Erythroblast (primary cell): ENCODE measurements at regions not wholly inside any gene's neighbourhood (a gene's known extent, or its start where the extent isn't known, plus 50 kb on each side); places are given as distances from the start of the nearest gene placed in this dataset.
"Not testable (repeated sequence)": the region's sequence is repeated elsewhere in the genome, so short reads cannot be mapped to it uniquely, and the experiment has no call there.

ENCODE experiments used
- DNase-seq, 2 experiments: peaks; one replicate each; lab custom pipeline; 2025; lab: John Stamatoyannopoulos, UW
- GATA1 ChIP-seq: IDR thresholded peaks from 2 replicates; pipeline ENCODE4 v1.6.1; 2011; ENCODE audit warnings: low read depth, mild to moderate bottlenecking, control low read depth, low read length, moderate library complexity
- POLR2A ChIP-seq: IDR thresholded peaks from 2 replicates; pipeline ENCODE4 v1.6.1; 2011; ENCODE audit warnings: mild to moderate bottlenecking, low read length

DNA sequence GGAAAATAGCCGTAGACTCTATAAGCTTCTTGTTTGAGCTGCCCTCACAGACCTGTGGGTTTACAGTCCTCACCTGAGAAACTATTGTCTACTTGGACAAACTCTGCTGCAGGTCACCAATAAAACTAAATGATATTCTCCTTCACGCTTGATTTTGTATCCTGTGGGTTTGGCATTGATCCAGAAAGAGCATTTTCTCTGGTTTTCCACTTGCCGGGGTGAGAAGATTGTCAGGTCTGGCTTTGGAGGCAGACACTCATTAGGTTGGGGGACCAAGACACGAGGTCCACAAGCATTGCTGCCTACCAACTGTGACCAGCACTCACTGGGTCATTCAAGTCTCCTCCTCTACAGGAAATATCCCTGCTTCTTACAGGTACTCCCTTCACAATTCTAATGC, 68.5 kb downstream of the CDC14C start:
- TF ChIP-seq GATA1 (no peak), POLR2A (no peak)
- DNase-seq, result no peak

DNA sequence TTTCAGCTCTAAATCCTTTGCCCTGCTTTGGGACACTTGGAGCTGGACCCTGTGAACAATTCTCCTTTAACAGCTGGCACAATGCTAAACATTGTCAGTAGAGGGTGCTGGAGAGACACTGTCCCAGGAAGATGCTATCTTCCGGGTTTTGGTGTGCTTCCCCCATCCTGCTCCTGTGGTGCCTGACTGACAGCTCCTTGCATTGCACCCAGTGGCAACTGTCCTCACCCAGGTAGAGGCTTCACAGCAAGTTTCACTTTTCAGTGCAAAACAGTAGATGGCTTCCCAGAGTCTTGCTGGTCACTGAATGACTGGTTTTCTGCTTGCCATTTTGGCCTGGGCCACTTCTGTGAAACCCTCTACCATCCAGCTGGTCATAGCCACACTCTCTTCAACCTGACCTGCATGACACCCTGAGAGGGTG, 77.3 kb downstream of the CDC14C start:
- TF ChIP-seq GATA1 (no peak), POLR2A (no peak)
- peak; percentile 6 to 30 for DNase-seq

DNA sequence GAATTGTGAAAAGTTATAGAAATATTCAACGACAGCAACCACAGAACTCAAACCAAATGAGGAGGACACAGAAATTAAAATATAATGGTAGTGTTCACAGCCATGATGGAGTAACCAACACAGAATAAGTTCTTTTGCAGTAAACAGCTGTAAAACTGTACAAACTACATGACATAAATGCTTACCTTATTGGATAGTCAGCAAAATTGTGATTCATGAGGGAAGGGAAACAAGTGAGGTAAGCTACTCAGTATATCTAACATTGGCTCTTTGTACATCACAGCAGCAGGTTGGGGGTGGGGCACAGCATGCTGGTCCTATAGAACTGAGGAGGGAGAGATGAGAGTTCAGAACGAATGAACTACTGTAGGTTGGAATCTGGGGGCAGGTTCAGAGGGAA, 86.4 kb downstream of the CDC14C start:
- no peak for DNase-seq
- TF ChIP-seq GATA1 (no peak), POLR2A (no peak)

DNA sequence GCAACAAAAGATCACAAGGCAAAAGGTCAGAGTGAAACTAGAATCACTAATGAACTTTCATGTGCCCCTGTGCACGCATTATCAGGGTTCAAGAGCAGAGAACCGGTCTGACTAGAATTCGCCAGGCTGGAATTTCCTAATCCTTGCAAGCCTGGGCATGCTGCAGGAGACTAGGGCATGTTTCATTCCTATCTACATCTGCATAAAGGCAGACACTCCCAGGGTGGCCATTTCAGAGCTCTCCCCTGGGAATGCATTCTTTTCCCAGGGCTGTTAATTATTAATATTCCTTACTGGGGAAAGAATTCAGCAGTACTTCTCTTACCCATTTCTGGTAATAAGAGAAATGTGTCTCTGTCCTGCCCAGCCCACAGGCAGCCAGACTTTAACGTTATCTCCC, 90.5 kb downstream of the CDC14C start:
- no peak for DNase-seq
- TF ChIP-seq GATA1 (no peak), POLR2A (no peak)

DNA sequence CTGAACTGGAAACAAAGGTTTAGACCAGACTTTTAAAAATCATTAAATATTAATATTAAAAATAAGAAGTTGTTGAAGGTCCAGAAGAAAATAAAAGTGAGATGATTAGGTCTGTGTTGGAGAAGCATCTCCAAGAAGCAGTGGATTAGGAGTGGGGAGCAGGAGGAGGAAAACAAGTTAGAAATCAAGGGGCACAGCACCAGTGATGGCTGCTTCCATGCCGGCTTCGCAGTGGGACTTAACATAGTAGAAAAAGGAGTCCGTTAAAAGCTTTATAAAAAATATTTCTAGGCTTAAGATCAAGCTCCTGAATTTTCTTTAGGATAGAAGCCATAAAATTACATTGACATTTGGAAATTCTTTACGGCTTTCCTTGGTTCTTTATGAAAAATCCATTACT, 95.8 kb downstream of the CDC14C start:
- DNase-seq, result no peak
- TF ChIP-seq POLR2A (no peak), GATA1 (no peak)

DNA sequence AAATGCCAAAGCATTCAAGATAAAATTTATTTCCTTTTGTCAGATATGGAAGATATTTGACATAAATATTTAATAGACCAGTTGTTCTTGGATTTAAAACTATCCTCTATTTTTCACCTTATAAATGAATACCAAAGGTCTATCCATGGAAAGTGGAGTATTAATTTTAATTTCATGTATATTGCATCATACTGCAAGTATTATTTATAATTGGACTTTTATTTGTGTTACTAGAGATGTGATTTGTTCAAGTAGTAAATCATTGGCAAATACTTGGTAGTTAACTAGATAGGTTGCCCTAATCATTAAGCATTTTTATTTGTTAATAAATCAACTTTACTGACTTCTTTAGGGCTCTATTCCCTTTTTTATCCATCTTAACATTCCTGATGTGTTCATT, 98.1 kb downstream of the CDC14C start:
- no peak for TF ChIP-seq GATA1
- no peak for TF ChIP-seq POLR2A
- DNase-seq, result no peak

DNA sequence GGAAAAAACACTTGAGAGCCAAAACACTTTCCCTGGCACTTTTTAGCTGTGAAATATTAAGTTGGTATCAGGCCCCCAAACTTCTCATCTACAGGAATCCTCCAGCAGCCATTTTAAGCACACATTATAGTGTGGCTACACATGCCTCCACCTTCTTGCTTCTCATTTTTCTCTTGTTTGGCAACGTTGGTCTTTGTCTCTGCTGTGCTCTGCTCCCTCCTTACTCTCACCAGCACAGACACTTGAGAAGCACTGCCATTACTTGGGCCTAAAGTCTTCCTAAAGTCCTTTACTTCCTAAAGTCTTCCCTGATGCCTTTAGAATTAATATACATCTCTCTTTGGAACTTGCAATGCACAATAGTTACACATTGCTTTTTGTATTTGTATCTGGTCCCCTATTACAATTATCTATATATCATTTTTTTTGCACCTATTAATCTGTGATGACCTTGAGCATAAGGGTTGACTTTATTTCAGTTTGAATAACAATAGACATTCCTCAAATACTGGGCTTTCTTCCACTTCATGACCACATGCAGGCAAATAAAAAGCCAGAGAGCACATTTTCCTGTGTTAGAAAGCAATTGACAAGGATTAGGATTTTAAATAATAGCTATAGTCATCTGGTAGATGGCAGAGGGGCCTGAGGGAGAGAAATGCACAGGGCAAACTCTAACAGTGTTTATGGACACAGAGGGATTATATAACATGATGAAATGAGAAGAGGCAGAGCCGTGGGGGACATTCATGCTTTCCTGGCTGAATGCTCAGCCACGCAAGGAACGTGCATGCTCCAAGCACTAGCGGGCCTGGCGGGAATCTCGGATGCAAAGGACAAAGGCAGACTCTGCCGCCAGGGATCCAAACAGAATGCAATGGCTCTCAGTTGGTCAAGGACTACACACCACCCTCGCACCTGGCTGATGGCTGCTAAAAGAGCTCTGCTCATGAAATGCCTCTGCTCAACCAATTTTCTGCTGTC, 99.3 kb downstream of the CDC14C start:
- TF ChIP-seq GATA1, result no peak
- no peak for TF ChIP-seq POLR2A
- DNase-seq, result no peak

DNA sequence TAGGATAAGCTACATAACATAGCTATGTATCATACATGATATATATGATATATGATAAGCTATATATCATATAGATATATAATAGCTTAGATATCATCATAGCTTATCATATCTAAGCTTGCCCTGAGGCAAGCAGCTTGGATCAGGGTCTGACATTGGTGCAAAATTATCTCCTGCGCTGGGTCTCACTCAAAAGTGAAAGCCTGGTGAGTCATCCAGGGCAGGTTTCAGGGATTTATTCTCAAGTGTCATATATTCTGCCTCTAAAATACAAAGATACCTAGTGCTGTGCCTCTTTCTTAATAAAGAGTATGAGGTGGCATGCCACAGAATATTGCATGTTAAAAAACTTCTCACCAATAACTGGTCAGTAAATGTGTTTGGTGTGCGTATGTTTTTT, 105.9 kb downstream of the CDC14C start:
- DNase-seq, result no peak
- TF ChIP-seq POLR2A, result no peak
- TF ChIP-seq GATA1, result no peak

DNA sequence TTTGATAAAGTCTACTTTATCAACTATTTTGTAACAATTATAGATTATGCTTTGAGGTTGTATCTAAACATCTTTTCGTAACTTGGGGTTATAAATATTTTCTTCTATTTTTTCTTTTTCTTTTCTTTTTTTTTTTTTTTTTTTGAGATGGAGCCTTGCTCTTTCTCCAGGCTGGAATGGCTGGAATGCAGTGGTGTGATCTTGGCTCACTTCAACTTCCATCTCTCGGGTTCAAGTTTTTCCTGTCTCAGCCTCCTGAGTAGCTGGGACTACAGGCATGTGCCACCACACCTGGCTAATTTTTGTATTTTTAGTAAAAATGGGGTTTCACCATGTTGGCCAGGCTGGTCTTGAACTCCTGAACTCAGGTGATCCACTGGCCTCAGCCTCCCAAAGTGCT, 108.8 kb downstream of the CDC14C start:
- DNase-seq, result not testable (repeated sequence)

DNA sequence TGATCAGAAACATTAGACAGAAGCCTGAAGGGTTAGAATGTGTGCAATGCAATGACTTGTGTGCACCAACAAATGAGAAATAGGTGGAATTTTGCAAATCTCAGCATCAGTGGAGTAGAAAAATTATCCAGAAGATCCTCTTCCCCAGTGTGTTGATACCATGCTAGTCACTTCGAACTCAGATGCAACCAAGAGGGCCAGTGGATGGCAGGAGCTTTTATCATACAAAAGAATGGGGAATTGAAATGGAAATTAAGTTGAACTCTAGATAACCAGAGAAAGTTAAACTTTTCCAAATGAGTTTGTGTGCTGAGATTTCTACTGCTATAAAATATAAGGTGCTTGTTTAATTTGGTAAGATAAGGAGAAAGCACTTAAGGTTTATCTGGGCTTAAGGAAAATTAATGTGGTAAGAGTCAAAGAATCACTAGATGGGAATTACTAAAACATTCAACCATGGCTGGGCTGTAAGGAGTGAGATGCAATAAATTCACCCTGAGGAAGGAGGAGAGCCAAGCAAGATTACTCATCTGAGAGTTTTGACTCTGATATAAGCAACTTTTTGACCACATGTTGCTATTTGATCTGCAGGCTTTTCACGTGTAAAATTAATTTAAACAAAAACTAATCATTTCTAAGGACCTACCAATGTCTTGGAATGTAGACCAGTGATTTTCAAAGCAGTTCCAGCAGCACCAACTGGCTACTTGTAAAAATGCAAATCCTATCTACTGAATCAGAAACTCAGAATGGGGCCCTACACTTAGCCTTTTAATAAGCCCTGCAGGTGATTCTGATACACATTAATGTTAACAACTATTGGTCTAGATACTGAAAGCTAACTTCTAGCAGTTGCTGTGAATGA, 113.2 kb downstream of the CDC14C start:
- no peak for DNase-seq
- TF ChIP-seq POLR2A (no peak), GATA1 (no peak)

DNA sequence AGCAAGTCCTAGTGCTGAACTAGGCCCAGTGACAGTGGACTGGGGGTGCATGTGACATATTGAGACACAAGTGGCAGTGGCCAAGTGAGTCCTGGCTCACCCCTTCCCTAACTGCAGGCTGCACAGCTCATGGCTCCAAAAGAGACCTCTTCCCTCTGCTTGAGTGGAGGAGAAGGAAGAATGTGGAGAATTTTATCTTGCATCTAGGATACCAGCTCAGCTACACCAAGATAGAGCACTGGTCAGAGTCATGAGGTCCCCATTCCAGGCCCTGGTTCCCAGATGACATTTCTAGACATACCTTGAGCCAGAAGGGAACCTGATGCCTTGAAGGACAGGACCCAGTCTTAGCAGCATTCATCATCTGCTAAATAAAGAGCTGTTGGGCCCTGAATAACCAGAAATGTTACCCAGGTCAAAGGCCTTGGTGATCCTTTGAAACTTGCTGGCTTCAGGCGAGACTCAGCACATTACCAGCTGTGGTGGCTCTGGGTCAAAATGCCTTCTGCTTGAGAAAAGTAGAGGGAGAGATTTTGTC, 114.5 kb downstream of the CDC14C start:
- TF ChIP-seq POLR2A (no peak), GATA1 (no peak)
- no peak for DNase-seq

DNA sequence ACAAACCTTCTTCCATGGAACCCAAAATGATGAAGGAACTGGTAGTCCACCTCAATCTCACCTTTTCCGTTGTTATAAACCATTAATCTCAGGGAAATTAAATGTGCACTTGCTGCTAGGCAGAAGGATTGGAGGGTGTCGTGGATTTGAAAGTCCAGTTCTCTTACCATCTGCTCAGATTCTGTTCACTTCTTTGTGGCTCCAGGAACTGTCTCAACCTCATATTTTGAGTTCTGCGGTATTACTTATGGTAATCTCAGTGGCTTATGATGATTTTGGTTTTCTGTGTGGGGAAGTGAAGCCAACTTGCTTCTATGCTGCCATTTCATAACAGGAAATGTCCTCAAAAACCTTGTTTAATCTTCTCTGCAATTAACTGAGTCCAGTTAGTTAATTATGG, 136.4 kb downstream of the CDC14C start:
- no peak for DNase-seq
- TF ChIP-seq GATA1 (no peak), POLR2A (no peak)

DNA sequence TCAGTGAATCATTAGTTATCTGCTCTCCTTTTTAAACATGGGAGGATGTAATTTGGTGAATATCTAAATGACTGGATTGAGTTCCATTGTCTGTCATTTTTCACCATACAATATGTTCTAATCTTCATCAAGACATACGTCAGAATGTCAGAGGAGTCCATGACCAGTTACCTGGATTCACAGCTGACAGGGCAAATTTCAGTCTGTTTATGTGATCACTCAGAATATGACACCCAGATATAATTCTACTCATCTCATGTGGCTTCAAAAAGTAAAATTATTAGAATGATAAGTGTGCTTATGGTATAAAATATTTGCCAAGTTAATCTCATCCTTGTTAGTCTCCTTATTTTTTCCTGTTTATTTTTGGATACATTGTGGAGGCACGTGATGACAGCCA, 150.2 kb downstream of the CDC14C start:
- TF ChIP-seq POLR2A (no peak), GATA1 (no peak)
- DNase-seq, result no peak
